Left colon (tissue), 2 donors: ENCODE measurements at regions not wholly inside any gene's neighbourhood (a gene's known extent, or its start where the extent isn't known, plus 50 kb on each side); places are given as distances from the start of the nearest gene placed in this dataset.

Experiments
- ATAC-seq: fragments of 200-7000 bp; cut with Tn5 transposase; one replicate; pipeline ENCODE4 v1.9.1; 2020; ENCODE audit warnings: mild to moderate bottlenecking, moderate library complexity
- DNase-seq, 2 donors: peaks; one replicate each; pipeline ENCODE4 v3.0.0-alpha.2; 2020
- intact Hi-C, 2 donors: fragments of 100-400 bp; cut with DNase I in 1 of 2; cut with micrococcal nuclease in 1 of 2; formaldehyde crosslinking; loops; one replicate each; pipeline versions ENCODE4 v1.11.2 to v1.14.0; 2022; cut with DNase I, micrococcal nuclease
- donor health status: DM: no; HTN: no; CAD: no.
- donor health status: DM: yes; HTN: yes; CAD: no.

DNA sequence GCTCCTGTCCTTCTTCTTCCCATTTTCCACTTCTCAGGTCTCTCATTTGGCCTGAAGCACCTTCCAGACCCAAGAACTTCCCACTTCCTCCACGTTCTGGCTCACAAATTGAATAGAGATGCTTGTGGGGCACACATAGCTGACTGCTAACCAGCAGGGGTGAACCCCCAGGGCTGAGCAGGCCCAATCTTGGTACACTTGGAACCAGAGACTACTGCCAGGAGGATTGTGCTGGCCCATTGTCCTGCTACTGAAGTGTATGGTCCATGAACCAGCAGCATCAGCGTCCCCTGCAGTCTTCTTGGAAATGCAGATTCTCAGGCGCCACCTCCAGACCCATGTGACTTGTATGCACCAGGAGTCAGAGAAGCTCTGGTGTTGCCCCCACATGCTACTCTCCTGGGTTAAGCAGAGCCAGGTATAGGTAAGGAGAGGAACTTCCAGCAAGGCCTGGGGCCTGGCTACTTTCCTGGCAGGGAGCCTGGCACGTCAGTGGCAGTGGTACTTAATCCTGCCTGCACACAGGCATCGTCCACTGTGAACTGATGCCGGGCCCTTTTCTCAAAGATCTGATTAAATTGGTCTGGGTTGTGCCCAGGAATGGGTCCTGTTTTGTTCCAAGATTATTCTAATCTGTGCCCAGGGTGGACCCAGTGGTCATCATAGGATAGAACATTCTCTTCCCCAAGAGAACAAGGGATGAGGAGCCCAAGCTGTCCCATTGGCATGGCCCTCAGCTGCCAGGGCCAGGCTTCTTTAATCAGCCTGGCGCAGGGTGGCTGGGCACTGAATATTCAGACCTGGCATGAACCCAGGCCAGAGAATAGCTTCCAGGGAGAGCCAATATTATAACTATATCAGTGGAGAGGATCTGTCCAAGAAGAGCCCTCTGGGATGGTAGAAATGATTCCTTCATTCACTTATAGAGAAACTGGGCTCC is 248.7 kb downstream of the SOX11 start:
- DNase-seq (no peak), ATAC-seq (no peak)
- intact Hi-C loops, result no loop called here

GRCh38 chr2:5942204-5942603 is 250.0 kb downstream of the SOX11 start:
- intact Hi-C loops, result no loop called here
- ATAC-seq (no peak), DNase-seq (no peak)

DNA sequence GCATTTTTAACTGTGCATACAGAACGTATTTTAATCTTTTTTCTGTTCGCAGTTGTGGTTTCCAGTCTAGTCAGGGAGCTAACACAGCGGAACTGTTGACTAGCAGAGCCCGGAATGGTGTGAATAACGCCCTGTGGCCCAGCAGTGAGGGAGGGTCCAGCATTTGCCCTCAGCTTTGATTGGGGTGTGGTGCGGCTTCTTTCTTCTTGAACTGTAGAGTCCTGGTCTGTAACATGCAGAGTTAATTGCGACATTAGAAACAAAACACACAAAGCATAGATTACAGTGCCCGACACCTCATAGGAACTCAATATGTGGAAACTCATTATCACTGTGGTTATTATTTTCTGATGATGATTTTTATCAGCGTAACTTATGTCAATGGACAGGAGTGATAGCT is 253.6 kb downstream of the SOX11 start:
- ATAC-seq, result no peak
- no peak for DNase-seq
- intact Hi-C loops, result no loop called here

DNA sequence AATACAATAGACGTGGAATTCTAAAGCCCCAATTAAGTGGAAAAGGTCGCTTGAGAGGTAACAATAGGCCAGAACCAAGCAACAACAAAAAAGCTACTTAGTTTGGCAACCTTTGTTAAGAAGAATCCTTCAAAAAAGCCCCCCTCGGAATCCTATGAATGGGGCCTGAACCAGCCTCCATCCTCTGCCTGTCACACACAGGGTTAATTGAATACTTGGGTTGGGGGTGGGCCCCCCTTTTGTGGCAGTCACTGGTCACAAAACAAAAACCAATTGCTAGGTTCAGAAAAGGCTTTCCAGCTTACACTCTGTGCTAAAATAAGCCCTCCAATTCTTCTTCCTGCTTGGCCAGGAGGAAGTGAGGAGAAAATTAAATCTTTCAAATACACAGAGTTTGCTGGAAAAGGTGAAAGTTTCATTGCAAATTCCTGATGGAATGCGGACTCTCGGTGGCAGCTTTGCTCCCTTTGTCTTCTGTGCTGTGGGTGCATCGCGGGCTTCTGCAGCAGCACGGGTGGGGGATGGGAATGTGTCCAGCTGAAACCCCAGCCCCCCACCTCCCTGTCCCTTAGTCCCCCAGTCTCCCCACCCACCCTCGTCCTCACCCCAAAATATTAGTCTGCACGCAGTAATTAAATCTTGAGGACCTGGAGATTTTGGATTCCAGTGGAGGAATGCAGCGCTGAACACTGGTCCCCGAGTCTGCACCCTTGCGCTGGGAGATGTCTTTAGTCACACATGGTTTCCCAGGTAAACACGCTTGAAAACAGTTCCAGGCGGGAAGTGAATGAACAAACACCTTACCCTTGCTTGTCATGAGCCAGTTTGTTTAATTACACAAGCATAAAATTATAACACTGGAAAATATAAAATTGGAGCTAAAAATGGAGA is 254.3 kb downstream of the SOX11 start:
- ATAC-seq (no peak), DNase-seq (no peak)
- intact Hi-C loops, result no loop called here

DNA sequence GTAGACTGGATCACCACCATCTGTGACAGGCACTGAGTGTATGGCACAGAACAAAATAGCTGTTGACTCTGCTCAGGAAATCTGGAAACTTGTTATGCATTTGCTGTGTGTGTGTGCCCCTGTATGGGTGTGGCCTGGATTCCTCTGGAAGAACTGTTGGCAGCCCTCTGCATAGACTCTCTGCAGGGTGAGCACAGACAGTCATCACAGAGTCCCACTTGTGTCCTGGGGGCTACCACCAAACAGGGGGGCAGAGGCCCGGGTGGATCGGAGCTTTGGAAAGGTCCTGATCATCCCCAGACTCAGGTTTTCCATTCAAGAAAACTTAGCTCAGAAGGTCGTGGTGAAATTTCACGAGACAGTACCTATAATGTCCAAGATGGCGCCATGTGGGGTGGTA is 258.6 kb downstream of the SOX11 start:
- intact Hi-C loops, result no loop called here
- ATAC-seq (no peak), DNase-seq (no peak)

- DNase-seq (no peak), ATAC-seq (no peak)
- intact Hi-C loops, result no loop called here
These were observed 259.3 kb downstream of the SOX11 start for GRCh38 chr2:5951471-5951870.

GRCh38 chr2:5953525-5953924 is 261.3 kb downstream of the SOX11 start:
- no peak for DNase-seq
- intact Hi-C loops, result no loop called here

GRCh38 chr2:5954509-5954908 is 262.3 kb downstream of the SOX11 start:
- DNase-seq (no peak), ATAC-seq (no peak)
- intact Hi-C loops, result no loop called here

More at GRCh38 chr2:5953525-5953924, 261.3 kb downstream of the SOX11 start:
- ATAC-seq, result no peak

DNA sequence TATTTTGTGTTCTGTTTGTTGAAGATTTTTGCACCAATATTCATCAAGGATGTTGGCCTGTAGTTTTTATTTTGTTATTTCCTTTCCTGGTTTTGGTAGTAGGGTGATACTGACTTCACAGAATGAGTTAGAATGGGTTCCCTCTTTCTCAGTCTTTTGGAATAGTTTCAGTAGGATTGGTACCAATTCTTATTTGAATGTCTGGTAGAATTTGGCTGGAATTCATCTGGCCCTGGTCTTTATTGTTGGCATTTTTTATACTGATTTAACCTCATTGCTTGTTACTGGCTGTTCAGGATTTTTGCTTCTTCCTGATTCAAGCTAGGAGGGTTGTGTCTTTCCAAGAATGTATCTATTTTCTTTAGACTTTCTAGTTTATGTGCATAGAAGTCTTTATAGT is 263.7 kb downstream of the SOX11 start:
- ATAC-seq, result no peak
- intact Hi-C loops, result no loop called here
- no peak for DNase-seq

- intact Hi-C loops, result no loop called here
- DNase-seq (no peak), ATAC-seq (no peak)
These were observed 267.9 kb downstream of the SOX11 start for GRCh38 chr2:5959836-5960820.

DNA sequence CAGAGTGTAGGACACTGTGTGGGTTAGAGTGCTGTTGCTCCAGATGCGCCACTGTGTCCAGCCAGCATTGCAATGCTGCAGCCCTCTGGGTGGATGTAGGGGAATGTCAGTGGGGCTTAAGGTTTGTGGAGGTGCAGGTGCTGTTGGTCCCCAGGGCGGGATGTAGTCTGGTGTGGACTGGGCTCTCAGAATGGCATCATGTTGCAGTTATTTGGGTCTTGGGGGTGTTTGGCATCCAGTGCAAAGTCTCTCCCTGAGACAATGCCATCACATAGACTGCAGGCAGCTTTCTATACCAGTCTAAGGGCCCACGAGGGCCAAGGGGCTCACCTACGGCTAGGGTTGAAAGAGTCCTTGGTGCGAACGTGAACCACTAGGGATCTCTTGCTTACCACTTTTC is 275.3 kb downstream of the SOX11 start:
- DNase-seq, result no peak
- intact Hi-C loops, result no loop called here
- no peak for ATAC-seq

GRCh38 chr2:5969303-5969702 is 277.1 kb downstream of the SOX11 start:
- ATAC-seq (no peak), DNase-seq (no peak)
- intact Hi-C loops, result no loop called here

GRCh38 chr2:5970347-5970746 is 278.2 kb downstream of the SOX11 start:
- intact Hi-C loops, result no loop called here
- no peak for DNase-seq
- ATAC-seq, result no peak

- ATAC-seq, result no peak
- no peak for DNase-seq
- intact Hi-C loops, result no loop called here
These were observed 282.3 kb downstream of the SOX11 start for GRCh38 chr2:5974477-5974876.

- no peak for ATAC-seq
- intact Hi-C loops, result no loop called here
- no peak for DNase-seq
These were observed 283.2 kb downstream of the SOX11 start for GRCh38 chr2:5975401-5975800.

GRCh38 chr2:5976531-5977065 is 284.4 kb downstream of the SOX11 start:
- no peak for DNase-seq
- intact Hi-C loops, result no loop called here
- ATAC-seq, result no peak

DNA sequence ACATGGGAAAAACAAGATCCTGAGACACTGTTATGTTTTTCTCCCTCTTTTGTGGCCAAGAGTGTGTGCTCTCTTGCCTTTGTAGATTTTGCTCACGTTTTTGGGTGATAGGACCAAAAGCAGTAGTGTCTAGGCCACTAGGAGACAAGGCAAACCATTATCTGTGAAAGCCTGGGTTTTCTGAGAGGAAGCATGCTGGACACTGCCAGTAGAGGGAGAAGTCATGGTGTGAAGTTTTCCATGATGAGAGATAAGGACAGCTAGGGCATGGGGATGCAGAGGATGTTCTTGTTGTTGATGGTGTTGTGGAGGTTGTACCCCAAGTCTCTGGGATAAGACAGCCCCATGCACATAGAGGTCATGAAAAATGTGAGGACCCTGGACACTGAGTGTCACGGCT is 285.3 kb downstream of the SOX11 start:
- DNase-seq, result no peak
- intact Hi-C loops, result no loop called here
- no peak for ATAC-seq

DNA sequence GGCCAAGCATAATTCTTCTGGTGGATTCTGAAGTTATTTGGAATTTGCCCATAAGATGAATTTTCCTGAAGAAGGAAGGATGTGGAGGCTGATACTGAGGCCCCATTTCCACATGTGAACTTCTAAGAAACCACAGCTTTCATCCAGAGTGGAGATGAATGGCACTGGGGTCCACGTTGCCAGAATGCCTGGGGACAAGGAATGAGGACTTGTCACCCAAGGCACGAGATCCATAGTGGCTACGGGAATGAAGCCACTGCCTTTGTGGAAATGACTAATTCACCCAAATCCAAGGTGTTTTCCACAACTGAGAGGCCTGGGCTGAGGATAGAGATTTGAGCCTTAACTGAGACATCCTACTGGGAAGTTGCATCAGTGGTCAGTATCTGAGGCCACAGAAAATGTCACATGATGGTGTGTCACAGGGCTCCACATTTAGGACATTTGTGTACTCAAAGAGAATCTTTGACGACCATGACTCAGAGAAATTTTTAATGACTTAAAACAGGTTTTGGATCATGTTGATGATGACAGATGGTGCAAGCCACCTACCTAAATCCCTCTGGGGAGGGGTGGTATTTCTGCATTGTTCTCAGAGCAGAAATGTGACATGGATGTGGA is 286.1 kb downstream of the SOX11 start:
- intact Hi-C loops, result no loop called here
- ATAC-seq, result no peak
- no peak for DNase-seq
